Gastroesophageal sphincter (tissue), 4 donors: ENCODE measurements at regions not wholly inside any gene's neighbourhood (a gene's known extent, or its start where the extent isn't known, plus 50 kb on each side); places are given as distances from the start of the nearest gene placed in this dataset.

Experiments
- ATAC-seq: fragments of 150-250 bp; one replicate; pipeline ENCODE4 v1.9.1; 2016; ENCODE audit warnings: mild to moderate bottlenecking, moderate library complexity
- H3K27ac ChIP-seq, 4 donors: fragments of 200-600 bp; sonication (generic) in 3 of 4; 1 replicate in 3 of 4; 2 replicates in 1 of 4; pipeline ENCODE4 v1.5.1; 2016 to 2019
- H3K27me3 ChIP-seq: fragments of 200-600 bp; sonication (generic); one replicate; pipeline ENCODE4 v1.5.1; 2019
- H3K36me3 ChIP-seq, 2 donors: fragments of 200-600 bp; sonication (generic); one replicate each; pipeline ENCODE4 v1.5.1; 2019; ENCODE audit warnings: control low read depth in 1 of 2
- H3K4me1 ChIP-seq, 3 donors: fragments of 200-600 bp; sonication (generic); 1 replicate in 2 of 3; 2 replicates in 1 of 3; pipeline ENCODE4 v1.5.1; 2016 to 2019; ENCODE audit warnings: control low read depth in 2 of 3
- H3K4me3 ChIP-seq, 2 donors: fragments of 200-600 bp; sonication (generic); one replicate each; pipeline ENCODE4 v1.5.1; 2019; ENCODE audit warnings: mild to moderate bottlenecking in 1 of 2, moderate library complexity in 1 of 2
- H3K9me3 ChIP-seq, 3 donors: fragments of 200-600 bp; sonication (generic); one replicate each; pipeline ENCODE4 v1.5.1; 2017 to 2019; ENCODE audit warnings: control low read depth in 2 of 3
- EP300 ChIP-seq: sonication (generic); formaldehyde crosslinking; IDR thresholded peaks from one replicate; pipeline ENCODE4 v1.6.1; 2017; ENCODE audit warnings: antibody characterized with exemption, mild to moderate bottlenecking
- POLR2A ChIP-seq, 2 donors: fragments of 450-650 bp; IDR thresholded peaks; one replicate each; pipeline ENCODE4 v1.6.1; 2017; ENCODE audit warnings: antibody characterized with exemption in 2 of 2, mild to moderate bottlenecking in 2 of 2, moderate library complexity in 1 of 2
- POLR2AphosphoS5 ChIP-seq: sonication (generic); formaldehyde crosslinking; IDR thresholded peaks from one replicate; pipeline ENCODE4 v1.6.1; 2017; ENCODE audit warnings: antibody characterized with exemption
- WGBS, 2 donors: methylation state at CpG; one replicate each; pipeline ENCODE4 v1.1.5; 2018; ENCODE audit warnings: low coverage in 1 of 2; 5-methylcytosine and 5-hydroxymethylcytosine counted together
- TF ChIP-seq, protein P1 (sequence below), 4 experiments: fragments of 200-600 bp in 2 of 4; fragments of 450-650 bp in 2 of 4; sonication (generic) in 1 of 4; IDR thresholded peaks; one replicate each; pipeline ENCODE4 v1.5.1; 2017 to 2019; ENCODE audit warnings: antibody characterized with exemption in 4 of 4, mild to moderate bottlenecking in 2 of 4, moderate library complexity in 2 of 4

DNA sequence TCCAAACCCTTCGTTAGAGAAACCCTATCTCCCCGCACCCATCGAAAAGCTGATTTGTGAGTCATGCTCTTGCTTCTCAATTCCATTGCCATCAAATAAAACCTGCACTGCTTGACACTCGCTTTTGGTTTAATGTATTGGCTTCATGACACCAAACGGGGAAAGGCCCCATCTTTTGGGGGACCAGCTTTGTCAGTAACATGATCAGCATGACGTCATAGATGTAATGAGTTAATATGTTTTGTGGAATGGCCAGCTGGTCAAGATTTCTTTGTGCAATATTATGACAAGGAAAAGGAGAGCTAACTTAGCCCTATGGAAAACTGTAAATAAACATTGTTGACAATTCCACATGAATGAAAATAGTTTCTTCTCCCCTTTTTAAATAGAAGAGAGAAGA is 1260.5 kb upstream of the CELF2 start:
- TF ChIP-seq EP300: no peak
- no peak for TF ChIP-seq POLR2AphosphoS5
- TF ChIP-seq POLR2A (IDR thresholded peaks at IDR 0.05): no peak
- TF ChIP-seq, protein P1, sequence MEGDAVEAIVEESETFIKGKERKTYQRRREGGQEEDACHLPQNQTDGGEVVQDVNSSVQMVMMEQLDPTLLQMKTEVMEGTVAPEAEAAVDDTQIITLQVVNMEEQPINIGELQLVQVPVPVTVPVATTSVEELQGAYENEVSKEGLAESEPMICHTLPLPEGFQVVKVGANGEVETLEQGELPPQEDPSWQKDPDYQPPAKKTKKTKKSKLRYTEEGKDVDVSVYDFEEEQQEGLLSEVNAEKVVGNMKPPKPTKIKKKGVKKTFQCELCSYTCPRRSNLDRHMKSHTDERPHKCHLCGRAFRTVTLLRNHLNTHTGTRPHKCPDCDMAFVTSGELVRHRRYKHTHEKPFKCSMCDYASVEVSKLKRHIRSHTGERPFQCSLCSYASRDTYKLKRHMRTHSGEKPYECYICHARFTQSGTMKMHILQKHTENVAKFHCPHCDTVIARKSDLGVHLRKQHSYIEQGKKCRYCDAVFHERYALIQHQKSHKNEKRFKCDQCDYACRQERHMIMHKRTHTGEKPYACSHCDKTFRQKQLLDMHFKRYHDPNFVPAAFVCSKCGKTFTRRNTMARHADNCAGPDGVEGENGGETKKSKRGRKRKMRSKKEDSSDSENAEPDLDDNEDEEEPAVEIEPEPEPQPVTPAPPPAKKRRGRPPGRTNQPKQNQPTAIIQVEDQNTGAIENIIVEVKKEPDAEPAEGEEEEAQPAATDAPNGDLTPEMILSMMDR (IDR thresholded peaks at IDR 0.05): no peak
- no peaks in the 10 kb centered on the region for H3K27me3 ChIP-seq
- WGBS, 2 donors: 79 to 100% methylated on average over 2 to 6 of the region's 6 CpGs
- H3K4me3 ChIP-seq: no peak overlapping the region
- H3K9me3 ChIP-seq: no peaks in the 10 kb centered on the region
- H3K4me1 ChIP-seq: no peaks in the 10 kb centered on the region
- no peaks in the 10 kb centered on the region for H3K36me3 ChIP-seq
- no peak for ATAC-seq
- H3K27ac ChIP-seq: no peak overlapping the region

DNA sequence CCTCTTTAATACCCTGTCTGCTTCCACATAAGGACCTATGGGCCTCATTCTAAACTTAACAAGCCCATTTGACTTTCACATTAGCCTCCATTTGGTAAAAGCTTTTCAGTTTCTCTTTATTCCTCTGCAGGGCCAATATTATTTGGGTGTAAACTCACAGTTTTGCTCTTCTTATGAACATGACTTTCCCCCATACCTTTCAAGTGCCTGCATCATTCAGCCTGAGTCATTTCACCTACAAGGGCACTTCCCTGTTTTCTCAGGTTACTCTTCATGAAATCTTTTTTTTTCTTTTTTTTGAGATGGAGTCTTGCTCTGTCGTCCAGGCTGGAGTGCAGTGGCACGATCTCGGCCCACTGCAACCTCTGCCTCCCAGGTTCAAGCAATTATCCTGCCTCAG is 1258.1 kb upstream of the CELF2 start:
- no peaks in the 10 kb centered on the region for H3K9me3 ChIP-seq
- H3K4me3 ChIP-seq: no peak overlapping the region
- no peaks in the 10 kb centered on the region for H3K4me1 ChIP-seq
- H3K27ac ChIP-seq: no peak overlapping the region
- no peaks in the 10 kb centered on the region for H3K36me3 ChIP-seq
- H3K27me3 ChIP-seq: no peaks in the 10 kb centered on the region
- ATAC-seq: no peak
- 94 to 95% methylated on average over 2 to 3 of the region's 3 CpGs for WGBS, 2 donors
- TF ChIP-seq POLR2AphosphoS5: no peak

DNA sequence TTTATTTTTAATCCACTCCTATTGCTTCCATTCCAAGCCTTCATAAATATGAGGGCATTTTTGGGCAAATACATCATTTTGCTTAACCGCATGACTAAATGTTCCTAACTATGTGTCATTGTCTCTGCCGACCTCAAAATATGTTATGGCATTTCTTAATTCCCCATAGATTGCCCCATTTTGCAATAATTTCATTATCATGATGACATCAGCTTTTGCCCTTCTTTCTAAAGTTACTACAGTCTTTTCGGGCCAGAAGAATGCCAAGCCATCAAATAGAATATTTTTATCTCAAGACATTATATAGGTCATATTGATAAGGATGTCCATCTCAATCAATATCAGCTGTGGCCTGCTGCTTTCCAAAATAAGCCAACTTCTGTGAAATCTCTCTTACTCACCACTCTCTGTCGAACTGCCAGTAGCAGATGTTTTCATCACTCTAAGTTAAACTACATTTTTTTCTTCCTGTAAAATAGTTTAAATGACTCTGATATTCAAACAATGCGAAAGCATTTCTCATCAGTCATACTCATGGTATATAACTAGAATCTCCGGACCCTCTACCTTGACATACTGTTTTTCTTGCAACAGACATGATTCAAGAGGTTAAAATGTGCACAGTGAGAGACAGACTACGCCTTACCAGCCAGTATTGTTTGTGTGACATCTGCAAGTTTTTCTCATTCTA is 1254.6 kb upstream of the CELF2 start:
- Histone ChIP-seq H3K27me3 (no peaks in the 10 kb centered on the region), H3K36me3 (no peaks in the 10 kb centered on the region), H3K4me1 (no peaks in the 10 kb centered on the region), H3K27ac (no peak overlapping the region), H3K4me3 (no peak overlapping the region), H3K9me3 (no peaks in the 10 kb centered on the region)
- no peak for TF ChIP-seq EP300
- TF ChIP-seq, protein P1 (IDR thresholded peaks at IDR 0.05): no peak
- TF ChIP-seq POLR2AphosphoS5: no peak
- no peak for TF ChIP-seq POLR2A (IDR thresholded peaks at IDR 0.05)
- no peak for ATAC-seq
- WGBS, 2 donors: 44 to 65% methylated on average over 7 of the region's 7 CpGs

GRCh38 chr10:9766762-9767161 is 1250.9 kb upstream of the CELF2 start:
- no peak for ATAC-seq
- no peaks in the 10 kb centered on the region for H3K9me3 ChIP-seq
- no peak overlapping the region for H3K4me3 ChIP-seq
- H3K27ac ChIP-seq: no peak overlapping the region
- no peaks in the 10 kb centered on the region for H3K27me3 ChIP-seq
- no peaks in the 10 kb centered on the region for H3K4me1 ChIP-seq
- H3K36me3 ChIP-seq: no peaks in the 10 kb centered on the region
- TF ChIP-seq, protein P1 (IDR thresholded peaks at IDR 0.05): no peak
- TF ChIP-seq POLR2A (IDR thresholded peaks at IDR 0.05): no peak

- Histone ChIP-seq H3K27ac (no peak overlapping the region), H3K9me3 (peaks cover 0 to 4% (median 0%) of the 10 kb centered on the region in 3 donors), H3K4me3 (no peak overlapping the region), H3K36me3 (no peaks in the 10 kb centered on the region), H3K4me1 (no peaks in the 10 kb centered on the region), H3K27me3 (no peaks in the 10 kb centered on the region)
- ATAC-seq: no peak
- WGBS, 2 donors: 32 to 100% methylated on average over 1 to 2 of the region's 2 CpGs
- TF ChIP-seq POLR2AphosphoS5 (no peak), EP300 (no peak), POLR2A (IDR thresholded peaks at IDR 0.05) (no peak)
- TF ChIP-seq, protein P1 (IDR thresholded peaks at IDR 0.05): no peak
Measured at GRCh38 chr10:9781666-9782065, 1236.0 kb upstream of the CELF2 start.
